SK-N-SH (cell line): ENCODE measurements at regions not wholly inside any gene's neighbourhood (a gene's known extent, or its start where the extent isn't known, plus 50 kb on each side); places are given as distances from the start of the nearest gene placed in this dataset.

Source experiments
- GABPA ChIP-seq: IDR thresholded peaks from 2 replicates; pipeline ENCODE4 v1.4.0; 2012; ENCODE audit warnings: low read depth, mild to moderate bottlenecking
- RXRA ChIP-seq: IDR thresholded peaks from 2 replicates; pipeline ENCODE4 v1.4.0; 2012; ENCODE audit warnings: low read depth, mild to moderate bottlenecking, borderline replicate concordance
- SIN3A ChIP-seq: IDR thresholded peaks from 2 replicates; pipeline ENCODE4 v1.6.1; 2012; ENCODE audit warnings: low read depth, mild to moderate bottlenecking, low read length, moderate library complexity, borderline replicate concordance
- TF ChIP-seq, protein P1 (sequence below): fragments of 200-600 bp; sonication (generic); IDR thresholded peaks from 2 replicates; pipeline ENCODE4 v1.6.1; 2017; ENCODE audit warnings: antibody characterized with exemption, mild to moderate bottlenecking, moderate library complexity
- TF ChIP-seq, protein P2 (sequence below): IDR thresholded peaks from 2 replicates; pipeline ENCODE4 v1.4.0; 2012; ENCODE audit warnings: low read depth, borderline replicate concordance

DNA sequence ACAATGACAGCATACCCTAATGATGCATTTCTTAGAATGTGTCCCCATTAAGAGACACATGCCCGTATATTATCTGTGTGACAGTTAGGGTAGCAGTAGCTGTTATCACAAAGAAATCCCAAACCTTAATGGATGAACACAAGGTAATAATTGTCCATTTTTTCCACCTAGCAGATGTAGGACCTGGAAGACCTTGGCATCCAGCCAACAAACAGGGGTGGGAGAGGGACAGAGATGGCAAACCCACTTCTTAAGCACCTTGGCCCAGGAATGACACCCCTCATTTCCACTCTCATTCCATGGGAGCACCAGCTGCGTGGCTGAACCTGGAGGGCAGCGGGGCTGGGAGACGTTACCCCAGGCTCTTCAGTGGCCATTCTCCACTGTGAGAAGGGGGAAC is 679.0 kb downstream of the AACS start:
- TF ChIP-seq, protein P1, sequence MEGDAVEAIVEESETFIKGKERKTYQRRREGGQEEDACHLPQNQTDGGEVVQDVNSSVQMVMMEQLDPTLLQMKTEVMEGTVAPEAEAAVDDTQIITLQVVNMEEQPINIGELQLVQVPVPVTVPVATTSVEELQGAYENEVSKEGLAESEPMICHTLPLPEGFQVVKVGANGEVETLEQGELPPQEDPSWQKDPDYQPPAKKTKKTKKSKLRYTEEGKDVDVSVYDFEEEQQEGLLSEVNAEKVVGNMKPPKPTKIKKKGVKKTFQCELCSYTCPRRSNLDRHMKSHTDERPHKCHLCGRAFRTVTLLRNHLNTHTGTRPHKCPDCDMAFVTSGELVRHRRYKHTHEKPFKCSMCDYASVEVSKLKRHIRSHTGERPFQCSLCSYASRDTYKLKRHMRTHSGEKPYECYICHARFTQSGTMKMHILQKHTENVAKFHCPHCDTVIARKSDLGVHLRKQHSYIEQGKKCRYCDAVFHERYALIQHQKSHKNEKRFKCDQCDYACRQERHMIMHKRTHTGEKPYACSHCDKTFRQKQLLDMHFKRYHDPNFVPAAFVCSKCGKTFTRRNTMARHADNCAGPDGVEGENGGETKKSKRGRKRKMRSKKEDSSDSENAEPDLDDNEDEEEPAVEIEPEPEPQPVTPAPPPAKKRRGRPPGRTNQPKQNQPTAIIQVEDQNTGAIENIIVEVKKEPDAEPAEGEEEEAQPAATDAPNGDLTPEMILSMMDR: no peak
- TF ChIP-seq, protein P2, sequence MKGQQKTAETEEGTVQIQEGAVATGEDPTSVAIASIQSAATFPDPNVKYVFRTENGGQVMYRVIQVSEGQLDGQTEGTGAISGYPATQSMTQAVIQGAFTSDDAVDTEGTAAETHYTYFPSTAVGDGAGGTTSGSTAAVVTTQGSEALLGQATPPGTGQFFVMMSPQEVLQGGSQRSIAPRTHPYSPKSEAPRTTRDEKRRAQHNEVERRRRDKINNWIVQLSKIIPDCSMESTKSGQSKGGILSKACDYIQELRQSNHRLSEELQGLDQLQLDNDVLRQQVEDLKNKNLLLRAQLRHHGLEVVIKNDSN: no peak
- TF ChIP-seq RXRA (no peak), SIN3A (no peak), GABPA (no peak)
